PC-3 (cell line): ENCODE measurements at regions not wholly inside any gene's neighbourhood (a gene's known extent, or its start where the extent isn't known, plus 50 kb on each side); places are given as distances from the start of the nearest gene placed in this dataset.
A peak's percentile ranks its signal among the peaks of the same experiment; 100 is the strongest.

Source experiments
- ATAC-seq: fragments of 200-7000 bp; cut with Tn5 transposase; 2 replicates; pipeline ENCODE4 v1.9.1; 2020; ENCODE audit warnings: mild to moderate bottlenecking, moderate library complexity
- BruUV-seq: library from RNA; stranded (reverse); fragments of 400-500 nt; replicated peaks from 2 replicates; lab custom pipeline; 2021; lab: Mats Ljungman, UMichigan
- CTCF ChIA-PET: fragments of 300-600 bp; sonication (Branson Sonifier 250); formaldehyde crosslinking; loops from one replicate; lab custom pipeline; 2022; ENCODE audit warnings: antibody characterized with exemption; lab: Charles Lee
- POLR2A ChIA-PET: fragments of 300-600 bp; sonication (Branson Sonifier 250); formaldehyde crosslinking; loops from one replicate; lab custom pipeline; 2022; ENCODE audit warnings: antibody characterized with exemption; ENCODE audit not compliant: unreplicated experiment; lab: Charles Lee
- DNase-seq: peaks from one replicate; pipeline ENCODE4 v3.0.0-alpha.2; 2015
- H2AFZ ChIP-seq: fragments of 300-600 bp; sonication (generic); 2 replicates; pipeline ENCODE4 v1.6.0; 2016; ENCODE audit warnings: antibody characterized with exemption, low read length
- H3F3A ChIP-seq: fragments of 300-600 bp; sonication (generic); one replicate; pipeline ENCODE4 v1.6.0; 2017; ENCODE audit warnings: antibody characterized with exemption, low read length, control low read depth, mild to moderate bottlenecking; ENCODE audit not compliant: unreplicated experiment
- H3K27ac ChIP-seq: fragments of 300-600 bp; sonication (generic); 2 replicates; pipeline ENCODE4 v1.5.1; 2016; ENCODE audit warnings: mild to moderate bottlenecking, low read length
- H3K27me3 ChIP-seq: fragments of 300-600 bp; sonication (generic); 2 replicates; pipeline ENCODE4 v1.6.1; 2016; ENCODE audit warnings: low read length, mixed read lengths
- H3K36me3 ChIP-seq: fragments of 300-600 bp; sonication (generic); 2 replicates; pipeline ENCODE4 v1.6.1; 2016; ENCODE audit warnings: low read depth, mixed run types, low read length, mixed read lengths
- H3K4me1 ChIP-seq: fragments of 300-600 bp; sonication (generic); 2 replicates; pipeline ENCODE4 v1.5.1; 2016; ENCODE audit warnings: low read length; ENCODE audit not compliant: insufficient read depth
- H3K4me2 ChIP-seq: fragments of 300-600 bp; sonication (generic); 2 replicates; pipeline ENCODE4 v1.6.0; 2016; ENCODE audit warnings: low read length
- H3K4me3 ChIP-seq: fragments of 300-600 bp; sonication (generic); 2 replicates; pipeline ENCODE4 v1.5.1; 2016; ENCODE audit warnings: mild to moderate bottlenecking, low read length, mixed read lengths
- H3K79me2 ChIP-seq: fragments of 300-600 bp; sonication (generic); 2 replicates; pipeline ENCODE4 v1.6.1; 2017; ENCODE audit warnings: low read length, mixed read lengths
- H3K9ac ChIP-seq: fragments of 300-600 bp; sonication (generic); 2 replicates; pipeline ENCODE4 v1.6.0; 2016; ENCODE audit warnings: mild to moderate bottlenecking, low read length
- H3K9me2 ChIP-seq: fragments of 300-600 bp; sonication (generic); replicated peaks from 2 replicates; pipeline ENCODE4 v1.6.1; 2016; ENCODE audit warnings: mixed run types, low read length, mixed read lengths
- H3K9me3 ChIP-seq: fragments of 300-600 bp; sonication (generic); 2 replicates; pipeline ENCODE4 v1.6.1; 2016; ENCODE audit warnings: low read length, mixed read lengths
- H4K20me1 ChIP-seq: fragments of 300-600 bp; sonication (generic); 2 replicates; pipeline ENCODE4 v1.6.1; 2016; ENCODE audit warnings: low read length, mixed read lengths
- EZH2 ChIP-seq: fragments of 300-600 bp; sonication (generic); IDR thresholded peaks from one replicate; pipeline ENCODE4 v1.6.1; 2017; ENCODE audit warnings: antibody characterized with exemption, mild to moderate bottlenecking, low read length; ENCODE audit not compliant: unreplicated experiment
- EZH2phosphoT487 ChIP-seq: fragments of 300-600 bp; sonication (generic); IDR thresholded peaks from 2 replicates; pipeline ENCODE4 v1.6.1; 2018; ENCODE audit warnings: mild to moderate bottlenecking, antibody characterized with exemption, low read length, borderline replicate concordance
- intact Hi-C: fragments of 100-400 bp; cut with micrococcal nuclease; formaldehyde crosslinking; loops from 2 replicates; pipeline ENCODE4 v1.9.0; 2023
- TF ChIP-seq, protein P1 (sequence below): fragments of 300-600 bp; sonication (generic); conservative IDR thresholded peaks from 2 replicates; pipeline ENCODE4 v1.5.1; 2017; ENCODE audit warnings: antibody characterized with exemption, low read depth, mild to moderate bottlenecking, low read length

DNA sequence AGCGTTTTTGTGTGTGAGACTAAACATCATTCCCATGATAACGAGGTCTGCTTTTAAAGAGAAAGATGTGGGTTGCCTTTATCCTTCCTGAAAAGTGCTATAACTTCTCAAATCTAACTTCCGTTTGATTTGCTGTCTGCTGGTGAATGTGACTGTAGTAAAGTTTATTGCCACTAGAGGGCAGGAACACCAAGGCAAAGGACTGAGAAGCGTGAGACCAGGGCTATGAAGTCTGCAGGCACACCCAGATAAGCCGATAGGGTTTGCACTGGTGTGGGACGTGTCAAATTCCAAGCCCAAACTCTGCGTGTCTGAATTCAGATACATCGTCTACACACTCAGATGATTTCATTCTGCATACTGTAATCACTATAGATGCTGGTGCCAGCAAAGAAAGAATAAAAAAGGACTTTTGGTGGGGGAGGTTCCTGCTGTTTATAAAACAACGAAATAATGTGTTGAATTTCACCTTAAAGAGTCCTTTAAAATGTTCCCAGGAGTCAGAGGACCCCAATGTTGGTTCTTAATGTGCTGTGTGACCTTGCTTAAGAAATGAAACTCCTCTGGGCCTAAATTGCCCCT, 87.2 kb downstream of the PTTG1 start:
- H3K9ac ChIP-seq, result no peak overlapping the region
- peak overlapping the region; percentile 42 for H3K4me2 ChIP-seq
- H4K20me1 ChIP-seq, result no peaks in the 10 kb centered on the region
- TF ChIP-seq EZH2phosphoT487, result no peak
- TF ChIP-seq, protein P1, sequence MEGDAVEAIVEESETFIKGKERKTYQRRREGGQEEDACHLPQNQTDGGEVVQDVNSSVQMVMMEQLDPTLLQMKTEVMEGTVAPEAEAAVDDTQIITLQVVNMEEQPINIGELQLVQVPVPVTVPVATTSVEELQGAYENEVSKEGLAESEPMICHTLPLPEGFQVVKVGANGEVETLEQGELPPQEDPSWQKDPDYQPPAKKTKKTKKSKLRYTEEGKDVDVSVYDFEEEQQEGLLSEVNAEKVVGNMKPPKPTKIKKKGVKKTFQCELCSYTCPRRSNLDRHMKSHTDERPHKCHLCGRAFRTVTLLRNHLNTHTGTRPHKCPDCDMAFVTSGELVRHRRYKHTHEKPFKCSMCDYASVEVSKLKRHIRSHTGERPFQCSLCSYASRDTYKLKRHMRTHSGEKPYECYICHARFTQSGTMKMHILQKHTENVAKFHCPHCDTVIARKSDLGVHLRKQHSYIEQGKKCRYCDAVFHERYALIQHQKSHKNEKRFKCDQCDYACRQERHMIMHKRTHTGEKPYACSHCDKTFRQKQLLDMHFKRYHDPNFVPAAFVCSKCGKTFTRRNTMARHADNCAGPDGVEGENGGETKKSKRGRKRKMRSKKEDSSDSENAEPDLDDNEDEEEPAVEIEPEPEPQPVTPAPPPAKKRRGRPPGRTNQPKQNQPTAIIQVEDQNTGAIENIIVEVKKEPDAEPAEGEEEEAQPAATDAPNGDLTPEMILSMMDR, result peak; percentile 94
- no peak for TF ChIP-seq EZH2
- H3K79me2 ChIP-seq, result no peaks in the 10 kb centered on the region
- H2AFZ ChIP-seq, result peak overlapping the region; percentile 49; the same call in 1 of the 2 replicates
- no TSS peak for BruUV-seq
- H3F3A ChIP-seq, result no peaks in the 10 kb centered on the region
- no peaks in the 10 kb centered on the region for H3K4me1 ChIP-seq
- H3K36me3 ChIP-seq, result no peaks in the 10 kb centered on the region
- POLR2A ChIA-PET, result no interaction called here
- CTCF ChIA-PET, result no interaction called here
- DNase-seq (peak; percentile 91), ATAC-seq (peak; percentile 93)
- intact Hi-C loops, result loop anchor here (1.0 to 5.0 kb wide), 2 partner anchors 71 to 278 kb away; no protein-coding TSS in a partner anchor
- no peaks in the 10 kb centered on the region for H3K9me2 ChIP-seq
- no peaks in the 10 kb centered on the region for H3K9me3 ChIP-seq
- no peak overlapping the region for H3K27ac ChIP-seq
- peaks cover 25% of the 10 kb centered on the region; the same call in 1 of the 2 replicates for H3K27me3 ChIP-seq
- no peak overlapping the region for H3K4me3 ChIP-seq

DNA sequence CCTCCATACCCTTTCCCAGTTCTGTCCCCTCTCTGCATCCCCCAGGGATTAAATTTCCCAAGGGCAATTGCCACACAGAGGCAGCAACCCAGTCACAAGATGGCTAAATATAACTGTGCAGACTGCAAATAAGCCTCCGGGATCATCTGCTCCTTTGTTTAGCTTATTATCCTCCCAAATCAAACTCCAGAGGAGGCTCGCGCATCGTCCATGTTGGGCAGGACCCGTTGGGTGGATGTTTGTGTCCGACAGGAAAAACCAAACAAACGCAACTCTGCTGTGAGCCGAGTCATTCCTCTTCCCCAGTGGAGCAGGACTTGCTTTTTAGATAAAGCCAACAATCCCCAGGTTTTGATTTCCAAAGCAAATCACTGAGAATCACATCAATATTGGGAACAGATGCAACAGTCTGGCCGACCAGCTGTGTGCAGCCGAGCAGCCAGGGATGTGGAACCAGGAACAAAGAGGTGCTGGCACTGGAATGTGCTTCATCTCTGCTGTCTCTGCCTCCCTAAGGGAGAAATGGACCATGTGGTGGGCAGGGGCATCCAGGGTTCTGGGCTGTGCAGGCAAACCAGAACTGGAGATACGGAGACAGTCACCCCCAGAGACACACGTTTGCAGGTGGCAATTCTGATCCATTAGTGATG, 89.8 kb downstream of the PTTG1 start:
- no peak overlapping the region for H3K27ac ChIP-seq
- no TSS peak for BruUV-seq
- no peaks in the 10 kb centered on the region for H3F3A ChIP-seq
- no peaks in the 10 kb centered on the region for H3K36me3 ChIP-seq
- no peaks in the 10 kb centered on the region for H3K9me2 ChIP-seq
- no peaks in the 10 kb centered on the region for H3K79me2 ChIP-seq
- H3K4me2 ChIP-seq, result no peak overlapping the region
- intact Hi-C loops, result no loop called here
- TF ChIP-seq EZH2phosphoT487 (no peak), EZH2 (no peak)
- TF ChIP-seq, protein P1, result no peak
- POLR2A ChIA-PET, result no interaction called here
- peaks cover 25% of the 10 kb centered on the region; the same call in 1 of the 2 replicates for H3K27me3 ChIP-seq
- CTCF ChIA-PET, result no interaction called here
- H3K4me3 ChIP-seq, result no peak overlapping the region
- no peak for DNase-seq
- no peaks in the 10 kb centered on the region for H3K4me1 ChIP-seq
- H2AFZ ChIP-seq, result 0 out of 2 replicates have a peak overlapping the region, but pooled peaks have one; percentile 9
- ATAC-seq, result no peak
- no peaks in the 10 kb centered on the region for H4K20me1 ChIP-seq
- no peaks in the 10 kb centered on the region for H3K9me3 ChIP-seq
- no peak overlapping the region for H3K9ac ChIP-seq
